ENCODE measurements at regions not wholly inside any gene's neighbourhood (a gene's known extent, or its start where the extent isn't known, plus 50 kb on each side); places are given as distances from the start of the nearest gene placed in this dataset.
"Not testable (repeated sequence)": the region's sequence is repeated elsewhere in the genome, so short reads cannot be mapped to it uniquely, and the experiment has no call there.

- no peak for DNase-seq (ENCODE audit: low read depth in 3 of 3)
These were observed 136.5 kb upstream of the TNP1 start for GRCh38 chr2:216996279-216996845.

- DNase-seq (ENCODE audit: low read depth in 3 of 3): no peak
These were observed 134.5 kb upstream of the TNP1 start for GRCh38 chr2:216994353-216994854.

- DNase-seq (ENCODE audit: low read depth in 3 of 3): no peak
These were observed 132.3 kb upstream of the TNP1 start for GRCh38 chr2:216992056-216992675.

GRCh38 chr2:216991563-216991962 is 131.7 kb upstream of the TNP1 start:
- no peak for DNase-seq (ENCODE audit: low read depth in 3 of 3)

- DNase-seq (ENCODE audit: low read depth in 3 of 3): no peak
These were observed 129.7 kb upstream of the TNP1 start for GRCh38 chr2:216989340-216990129.

GRCh38 chr2:216987252-216987821 is 127.5 kb upstream of the TNP1 start:
- DNase-seq (ENCODE audit: low read depth in 3 of 3): no peak

GRCh38 chr2:216985658-216986141 is 125.8 kb upstream of the TNP1 start:
- DNase-seq (ENCODE audit: low read depth in 3 of 3): no peak

GRCh38 chr2:216984937-216985336 is 125.1 kb upstream of the TNP1 start:
- no peak for DNase-seq (ENCODE audit: low read depth in 3 of 3)

GRCh38 chr2:216981951-216982350 is 122.1 kb upstream of the TNP1 start:
- not testable (repeated sequence) for DNase-seq (ENCODE audit: low read depth in 3 of 3)

- not testable (repeated sequence) for DNase-seq (ENCODE audit: low read depth in 3 of 3)
These were observed 120.6 kb upstream of the TNP1 start for GRCh38 chr2:216980510-216980909.

- DNase-seq (ENCODE audit: low read depth in 3 of 3): no peak
These were observed 114.7 kb upstream of the TNP1 start for GRCh38 chr2:216974321-216975302.

GRCh38 chr2:216971593-216971992 is 111.7 kb upstream of the TNP1 start:
- no peak for DNase-seq (ENCODE audit: low read depth in 3 of 3)

GRCh38 chr2:216970359-216970915 is 110.6 kb upstream of the TNP1 start:
- no peak for DNase-seq (ENCODE audit: low read depth in 3 of 3)

- no peak for DNase-seq (ENCODE audit: low read depth in 3 of 3)
These were observed 108.0 kb upstream of the TNP1 start for GRCh38 chr2:216967889-216968288.

GRCh38 chr2:216960671-216961268 is 100.9 kb upstream of the TNP1 start:
- DNase-seq (ENCODE audit: low read depth in 3 of 3): no peak

GRCh38 chr2:216959433-216959832 is 99.6 kb upstream of the TNP1 start:
- DNase-seq (ENCODE audit: low read depth in 3 of 3): no peak

GRCh38 chr2:216956820-216957493 is 97.1 kb upstream of the TNP1 start:
- no peak for DNase-seq (ENCODE audit: low read depth in 3 of 3)

- no peak for DNase-seq (ENCODE audit: low read depth in 3 of 3)
These were observed 91.3 kb upstream of the TNP1 start for GRCh38 chr2:216951171-216951570.

- DNase-seq (ENCODE audit: low read depth in 3 of 3): no peak
These were observed 90.7 kb upstream of the TNP1 start for GRCh38 chr2:216950547-216950946.
